Kidney epithelial cell (primary cell): ENCODE measurements at regions not wholly inside any gene's neighbourhood (a gene's known extent, or its start where the extent isn't known, plus 50 kb on each side); places are given as distances from the start of the nearest gene placed in this dataset.

Source experiments
- DNase-seq: peaks from one replicate; pipeline ENCODE4 v3.0.0-alpha.2; 2010; ENCODE audit warnings: low read depth
- H3K27me3 ChIP-seq: 2 replicates; pipeline ENCODE4 v1.6.0; 2011; ENCODE audit warnings: low read length; ENCODE audit not compliant: control insufficient read depth, insufficient read depth
- H3K36me3 ChIP-seq: 2 replicates; pipeline ENCODE4 v1.5.1; 2011; ENCODE audit warnings: low read length; ENCODE audit not compliant: control insufficient read depth, insufficient read depth
- H3K4me3 ChIP-seq: 2 replicates; pipeline ENCODE4 v1.5.1; 2011; ENCODE audit warnings: low read depth, mild to moderate bottlenecking, control low read depth, low read length
- CTCF ChIP-seq: IDR thresholded peaks from 2 replicates; pipeline ENCODE4 v1.5.1; 2011; ENCODE audit warnings: mild to moderate bottlenecking, moderate library complexity, low read length, control low read depth, inconsistent platforms; ENCODE audit not compliant: insufficient read depth, poor library complexity, severe bottlenecking

- no peak overlapping the region for H3K4me3 ChIP-seq
- no peaks in the 10 kb centered on the region for H3K27me3 ChIP-seq
- DNase-seq: no peak
- no peaks in the 10 kb centered on the region for H3K36me3 ChIP-seq
- no peak for TF ChIP-seq CTCF
Measured at GRCh38 chr11:42345933-42346332, 886.5 kb upstream of the LRRC4C start.

- Histone ChIP-seq H3K4me3 (no peak overlapping the region), H3K36me3 (no peaks in the 10 kb centered on the region), H3K27me3 (no peaks in the 10 kb centered on the region)
- DNase-seq: no peak
- no peak for TF ChIP-seq CTCF
Measured at GRCh38 chr11:42363701-42364100, 904.2 kb upstream of the LRRC4C start.

GRCh38 chr11:42390116-42390515, 921.7 kb upstream of the API5 start:
- H3K4me3 ChIP-seq: no peak overlapping the region
- DNase-seq: no peak
- no peaks in the 10 kb centered on the region for H3K36me3 ChIP-seq
- no peaks in the 10 kb centered on the region for H3K27me3 ChIP-seq
- no peak for TF ChIP-seq CTCF

- no peak for DNase-seq
- Histone ChIP-seq H3K27me3 (no peaks in the 10 kb centered on the region), H3K36me3 (no peaks in the 10 kb centered on the region), H3K4me3 (no peak overlapping the region)
- TF ChIP-seq CTCF: no peak
Measured at GRCh38 chr11:42397483-42397882, 914.3 kb upstream of the API5 start.

- TF ChIP-seq CTCF: peak; percentile 8
- Histone ChIP-seq H3K36me3 (no peaks in the 10 kb centered on the region), H3K27me3 (no peaks in the 10 kb centered on the region), H3K4me3 (no peak overlapping the region)
- no peak for DNase-seq
Measured at GRCh38 chr11:42407341-42407740, 904.5 kb upstream of the API5 start.

GRCh38 chr11:42410251-42410955, 901.4 kb upstream of the API5 start:
- no peaks in the 10 kb centered on the region for H3K36me3 ChIP-seq
- DNase-seq: no peak
- H3K4me3 ChIP-seq: no peak overlapping the region
- H3K27me3 ChIP-seq: no peaks in the 10 kb centered on the region
- no peak for TF ChIP-seq CTCF
